ENCODE measurements at regions not wholly inside any gene's neighbourhood (a gene's known extent, or its start where the extent isn't known, plus 50 kb on each side); places are given as distances from the start of the nearest gene placed in this dataset.

GRCh38 chr2:39535636-39536185, 98.6 kb upstream of the MAP4K3 start:
- DNase-seq (ENCODE audit: low spot score), result no peak

- no peak for DNase-seq (ENCODE audit: low spot score)
Measured at GRCh38 chr2:39537150-39537549, 100.1 kb upstream of the MAP4K3 start.

GRCh38 chr2:39538718-39539117, 101.6 kb upstream of the MAP4K3 start:
- no peak for DNase-seq (ENCODE audit: low spot score)

GRCh38 chr2:39540414-39540813, 103.3 kb upstream of the MAP4K3 start:
- no peak for DNase-seq (ENCODE audit: low spot score)

GRCh38 chr2:39541011-39541930, 104.2 kb upstream of the MAP4K3 start:
- no peak for DNase-seq (ENCODE audit: low spot score)

- no peak for DNase-seq (ENCODE audit: low spot score)
Measured at GRCh38 chr2:39542523-39542922, 105.4 kb upstream of the MAP4K3 start.

- DNase-seq (ENCODE audit: low spot score), result no peak
Measured at GRCh38 chr2:39545957-39546356, 108.9 kb upstream of the MAP4K3 start.

GRCh38 chr2:39546409-39546808, 109.3 kb upstream of the MAP4K3 start:
- no peak for DNase-seq (ENCODE audit: low spot score)

- DNase-seq (ENCODE audit: low spot score), result no peak
Measured at GRCh38 chr2:39546937-39547336, 109.9 kb upstream of the MAP4K3 start.

GRCh38 chr2:39547811-39548719, 111.0 kb upstream of the MAP4K3 start:
- DNase-seq (ENCODE audit: low spot score), result no peak

- DNase-seq (ENCODE audit: low spot score), result no peak
Measured at GRCh38 chr2:39549000-39549399, 111.9 kb upstream of the MAP4K3 start.

- no peak for DNase-seq (ENCODE audit: low spot score)
Measured at GRCh38 chr2:39549718-39550464, 112.8 kb upstream of the MAP4K3 start.

GRCh38 chr2:39550701-39551285, 113.7 kb upstream of the MAP4K3 start:
- DNase-seq (ENCODE audit: low spot score), result peak; percentile 54

- no peak for DNase-seq (ENCODE audit: low spot score)
Measured at GRCh38 chr2:39558906-39559305, 106.8 kb upstream of the TMEM178A start.

GRCh38 chr2:39563572-39563971, 102.1 kb upstream of the TMEM178A start:
- DNase-seq (ENCODE audit: low spot score), result no peak

- DNase-seq (ENCODE audit: low spot score), result no peak
Measured at GRCh38 chr2:39567507-39567906, 98.2 kb upstream of the TMEM178A start.

GRCh38 chr2:39568116-39568515, 97.6 kb upstream of the TMEM178A start:
- no peak for DNase-seq (ENCODE audit: low spot score)

- no peak for DNase-seq (ENCODE audit: low spot score)
Measured at GRCh38 chr2:39568561-39569006, 97.1 kb upstream of the TMEM178A start.

- no peak for DNase-seq (ENCODE audit: low spot score)
Measured at GRCh38 chr2:39570130-39570555, 95.6 kb upstream of the TMEM178A start.

- DNase-seq (ENCODE audit: low spot score), result no peak
Measured at GRCh38 chr2:39570614-39571013, 95.1 kb upstream of the TMEM178A start.

GRCh38 chr2:39571111-39571731, 94.5 kb upstream of the TMEM178A start:
- no peak for DNase-seq (ENCODE audit: low spot score)
